Pulmonary artery endothelial cell (primary cell): ENCODE measurements at regions not wholly inside any gene's neighbourhood (a gene's known extent, or its start where the extent isn't known, plus 50 kb on each side); places are given as distances from the start of the nearest gene placed in this dataset.
A peak's percentile ranks its signal among the peaks of the same experiment; 100 is the strongest.
"Not testable (repeated sequence)": the region's sequence is repeated elsewhere in the genome, so short reads cannot be mapped to it uniquely, and the experiment has no call there.

Experiments
- DNase-seq: peaks from one replicate; pipeline ENCODE4 v3.0.0-alpha.2; 2011; ENCODE audit warnings: low read depth, low spot score

GRCh38 chrX:63285375-63285774 lies 65.8 kb downstream of the SPIN4 start:
- no peak for DNase-seq

GRCh38 chrX:63284659-63285058 lies 66.5 kb downstream of the SPIN4 start:
- DNase-seq, result no peak

- DNase-seq, result no peak
Measured at GRCh38 chrX:63283348-63283747, 67.8 kb downstream of the SPIN4 start.

GRCh38 chrX:63282828-63283227 lies 68.3 kb downstream of the SPIN4 start:
- DNase-seq, result no peak

- no peak for DNase-seq
Measured at GRCh38 chrX:63282077-63282476, 69.1 kb downstream of the SPIN4 start.

- no peak for DNase-seq
Measured at GRCh38 chrX:63281465-63281864, 69.7 kb downstream of the SPIN4 start.

GRCh38 chrX:63277394-63277793 lies 73.7 kb downstream of the SPIN4 start:
- DNase-seq, result not testable (repeated sequence)

- DNase-seq, result no peak
Measured at GRCh38 chrX:63275127-63275526, 76.0 kb downstream of the SPIN4 start.

- no peak for DNase-seq
Measured at GRCh38 chrX:63270873-63271272, 80.3 kb downstream of the SPIN4 start.

- no peak for DNase-seq
Measured at GRCh38 chrX:63258144-63258543, 93.0 kb downstream of the SPIN4 start.

GRCh38 chrX:63250253-63250868 lies 100.8 kb downstream of the SPIN4 start:
- peak; percentile 51 for DNase-seq

- not testable (repeated sequence) for DNase-seq
Measured at GRCh38 chrX:63242689-63243088, 108.4 kb downstream of the SPIN4 start.

GRCh38 chrX:63235963-63236362 lies 115.2 kb downstream of the SPIN4 start:
- DNase-seq, result not testable (repeated sequence)

- not testable (repeated sequence) for DNase-seq
Measured at GRCh38 chrX:63233013-63233412, 118.1 kb downstream of the SPIN4 start.

GRCh38 chrX:63218202-63218601 lies 132.9 kb downstream of the SPIN4 start:
- not testable (repeated sequence) for DNase-seq

GRCh38 chrX:63217549-63217948 lies 133.6 kb downstream of the SPIN4 start:
- not testable (repeated sequence) for DNase-seq

GRCh38 chrX:63209645-63210044 lies 141.5 kb downstream of the SPIN4 start:
- not testable (repeated sequence) for DNase-seq

- DNase-seq, result not testable (repeated sequence)
Measured at GRCh38 chrX:63209128-63209527, 142.0 kb downstream of the SPIN4 start.

- not testable (repeated sequence) for DNase-seq
Measured at GRCh38 chrX:63204266-63205074, 146.7 kb downstream of the SPIN4 start.

GRCh38 chrX:63201987-63202386 lies 149.1 kb downstream of the SPIN4 start:
- not testable (repeated sequence) for DNase-seq

GRCh38 chrX:63198693-63199092 lies 152.4 kb downstream of the SPIN4 start:
- not testable (repeated sequence) for DNase-seq

- DNase-seq, result not testable (repeated sequence)
Measured at GRCh38 chrX:63192366-63193041, 158.6 kb downstream of the SPIN4 start.
